ENCODE measurements at regions not wholly inside any gene's neighbourhood (a gene's known extent, or its start where the extent isn't known, plus 50 kb on each side); places are given as distances from the start of the nearest gene placed in this dataset.

DNA sequence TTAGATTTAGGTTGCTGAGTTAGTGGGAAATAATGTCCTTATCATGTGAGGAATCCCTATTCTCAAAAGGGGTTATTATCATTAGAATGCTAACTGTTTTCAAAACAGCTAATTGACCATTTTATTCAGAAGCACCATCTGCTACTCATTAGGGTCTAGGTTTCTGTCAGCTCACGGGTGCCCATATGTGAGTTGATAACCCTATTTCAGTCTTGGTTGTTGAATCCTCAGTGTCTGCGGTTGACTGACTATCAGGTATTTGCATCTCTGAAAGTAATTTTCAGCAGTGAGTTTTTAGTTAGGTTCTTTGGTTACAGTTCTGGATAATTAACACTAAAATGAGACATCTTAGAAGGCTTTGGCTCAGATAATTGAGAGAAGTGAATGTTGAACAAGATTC, 1404.0 kb downstream of the AACS start:
- Histone ChIP-seq H3K27me3 (replicated peaks; ENCODE audit: insufficient read depth) (no peaks in the 10 kb centered on the region), H3K4me1 (ENCODE audit: control insufficient read depth in 1 of 2, low read depth in 2 of 2) (no peaks in the 10 kb centered on the region), H3K4me3 (no peak overlapping the region), H3K9me3 (no peaks in the 10 kb centered on the region), H3K36me3 (no peaks in the 10 kb centered on the region), H3K27ac (no peak overlapping the region)
- no peak for DNase-seq (ENCODE audit: low spot score)
- no peak for ATAC-seq (ENCODE audit: insufficient number of reproducible peaks, low FRiP score, low read depth)
- TF ChIP-seq, protein P1, sequence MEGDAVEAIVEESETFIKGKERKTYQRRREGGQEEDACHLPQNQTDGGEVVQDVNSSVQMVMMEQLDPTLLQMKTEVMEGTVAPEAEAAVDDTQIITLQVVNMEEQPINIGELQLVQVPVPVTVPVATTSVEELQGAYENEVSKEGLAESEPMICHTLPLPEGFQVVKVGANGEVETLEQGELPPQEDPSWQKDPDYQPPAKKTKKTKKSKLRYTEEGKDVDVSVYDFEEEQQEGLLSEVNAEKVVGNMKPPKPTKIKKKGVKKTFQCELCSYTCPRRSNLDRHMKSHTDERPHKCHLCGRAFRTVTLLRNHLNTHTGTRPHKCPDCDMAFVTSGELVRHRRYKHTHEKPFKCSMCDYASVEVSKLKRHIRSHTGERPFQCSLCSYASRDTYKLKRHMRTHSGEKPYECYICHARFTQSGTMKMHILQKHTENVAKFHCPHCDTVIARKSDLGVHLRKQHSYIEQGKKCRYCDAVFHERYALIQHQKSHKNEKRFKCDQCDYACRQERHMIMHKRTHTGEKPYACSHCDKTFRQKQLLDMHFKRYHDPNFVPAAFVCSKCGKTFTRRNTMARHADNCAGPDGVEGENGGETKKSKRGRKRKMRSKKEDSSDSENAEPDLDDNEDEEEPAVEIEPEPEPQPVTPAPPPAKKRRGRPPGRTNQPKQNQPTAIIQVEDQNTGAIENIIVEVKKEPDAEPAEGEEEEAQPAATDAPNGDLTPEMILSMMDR (IDR thresholded peaks at IDR 0.05) = no peak

DNA sequence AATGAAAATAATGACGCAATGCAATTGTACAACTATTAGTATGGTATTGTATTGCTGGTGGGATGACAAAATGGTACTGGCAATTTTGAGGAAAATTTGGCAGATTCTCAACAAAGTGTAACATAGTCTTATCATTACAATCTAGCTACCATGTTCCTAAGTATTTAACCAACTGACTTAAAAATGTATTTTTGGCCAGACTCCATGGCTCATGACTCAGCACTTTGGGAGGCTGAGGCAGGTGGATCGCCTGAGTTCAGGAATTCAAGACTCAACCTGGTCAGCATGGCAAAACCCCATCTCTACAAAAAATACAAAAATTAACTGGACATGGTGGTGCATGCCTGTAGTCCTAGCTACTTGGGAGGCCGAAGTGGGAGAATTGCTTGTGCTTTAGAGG, 1409.5 kb downstream of the AACS start:
- Histone ChIP-seq H3K27me3 (replicated peaks; ENCODE audit: insufficient read depth) (no peaks in the 10 kb centered on the region), H3K4me3 (no peak overlapping the region), H3K27ac (no peak overlapping the region), H3K36me3 (no peaks in the 10 kb centered on the region), H3K4me1 (ENCODE audit: control insufficient read depth in 1 of 2, low read depth in 2 of 2) (no peaks in the 10 kb centered on the region), H3K9me3 (no peaks in the 10 kb centered on the region)
- DNase-seq (ENCODE audit: low spot score) (no peak), ATAC-seq (ENCODE audit: insufficient number of reproducible peaks, low FRiP score, low read depth) (no peak)
- TF ChIP-seq, protein P1 (IDR thresholded peaks at IDR 0.05) = no peak

DNA sequence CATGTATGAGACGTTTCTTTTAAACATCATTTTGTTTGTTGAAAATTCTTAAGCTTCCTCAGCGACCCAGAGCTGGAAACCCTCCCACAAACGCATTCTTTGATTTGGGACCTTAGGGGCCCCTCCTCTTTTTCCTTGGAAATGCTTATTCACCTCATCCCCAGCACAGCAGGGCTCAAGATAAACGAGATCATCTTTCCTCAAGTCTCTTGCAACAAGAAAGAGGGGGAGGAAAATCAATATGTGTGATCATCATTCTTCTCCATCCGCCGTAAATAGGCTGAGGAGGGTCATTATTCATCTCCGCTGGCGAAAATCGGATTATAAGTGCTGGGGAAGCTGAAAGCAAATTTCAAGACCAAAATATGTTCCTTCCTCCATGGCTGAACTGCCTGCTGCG, 1415.2 kb downstream of the AACS start:
- ATAC-seq (ENCODE audit: insufficient number of reproducible peaks, low FRiP score, low read depth) = no peak
- TF ChIP-seq, protein P1 (IDR thresholded peaks at IDR 0.05) = no peak
- H3K9me3 ChIP-seq = no peaks in the 10 kb centered on the region

DNA sequence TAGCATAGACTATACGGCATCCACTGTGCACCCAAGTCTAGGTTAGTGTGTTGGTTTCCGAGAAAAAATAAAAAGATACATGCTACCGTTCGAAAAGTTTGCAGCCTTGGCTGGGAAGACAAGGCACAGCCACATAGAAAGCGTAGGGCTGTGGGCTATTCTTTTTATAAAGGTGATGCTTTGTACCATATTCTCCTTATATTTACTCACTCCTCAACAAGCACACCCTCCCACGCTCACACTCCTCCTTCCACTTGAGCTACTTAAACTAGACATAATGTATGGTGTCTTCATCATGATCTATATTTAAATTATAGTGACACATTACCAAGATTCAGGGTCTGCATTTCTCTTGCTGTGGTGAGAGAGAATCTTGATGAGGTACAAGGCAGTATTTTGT, 1416.5 kb downstream of the AACS start:
- TF ChIP-seq, protein P1 (IDR thresholded peaks at IDR 0.05) = no peak
- ATAC-seq (ENCODE audit: insufficient number of reproducible peaks, low FRiP score, low read depth) = no peak
- no peaks in the 10 kb centered on the region for H3K27me3 ChIP-seq (replicated peaks; ENCODE audit: insufficient read depth)
- H3K36me3 ChIP-seq = no peaks in the 10 kb centered on the region
- DNase-seq (ENCODE audit: low spot score) = no peak
- H3K27ac ChIP-seq = no peak overlapping the region
- H3K4me3 ChIP-seq = no peak overlapping the region
- H3K9me3 ChIP-seq = no peaks in the 10 kb centered on the region
- peaks cover 5% of the 10 kb centered on the region in 2 donors for H3K4me1 ChIP-seq (ENCODE audit: control insufficient read depth in 1 of 2, low read depth in 2 of 2)

More for the DNA sequence above, 1415.2 kb downstream of the AACS start:
- Histone ChIP-seq H3K27me3 (replicated peaks; ENCODE audit: insufficient read depth) (no peaks in the 10 kb centered on the region), H3K4me3 (no peak overlapping the region), H3K36me3 (no peaks in the 10 kb centered on the region), H3K27ac (no peak overlapping the region), H3K4me1 (ENCODE audit: control insufficient read depth in 1 of 2, low read depth in 2 of 2) (peaks cover 5% of the 10 kb centered on the region in 2 donors)
- no peak for DNase-seq (ENCODE audit: low spot score)

DNA sequence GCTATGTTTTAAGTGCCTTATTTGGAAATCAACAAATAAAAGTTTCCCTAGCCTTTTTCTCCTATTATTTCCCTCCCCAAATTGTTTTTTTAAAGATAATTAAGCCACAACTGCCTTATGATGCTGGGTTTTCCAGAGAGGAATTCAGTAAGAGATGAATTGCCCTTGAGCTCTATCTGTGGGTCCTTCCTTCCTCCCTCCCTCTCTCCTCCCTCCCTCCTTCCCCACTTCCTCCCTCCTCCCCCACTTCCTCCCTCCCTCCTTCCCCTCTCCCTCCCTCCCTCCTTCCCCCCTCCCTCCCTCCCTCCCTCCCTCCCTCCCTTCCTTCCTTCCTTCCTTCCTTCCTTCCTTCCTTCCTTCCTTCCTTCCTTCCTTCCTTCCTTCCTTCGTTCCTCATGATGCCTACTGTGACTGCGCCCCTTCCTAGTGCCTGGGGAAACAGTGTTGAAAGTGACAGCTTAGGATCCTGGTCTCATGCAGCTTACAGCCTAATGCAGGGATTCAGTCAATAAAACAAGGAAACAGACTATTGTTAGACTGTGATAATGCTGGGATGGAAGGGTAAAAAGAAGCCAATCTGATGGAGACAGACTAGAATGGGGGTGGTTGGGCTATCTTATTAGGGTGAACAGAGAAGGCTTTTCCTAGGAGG, 1417.1 kb downstream of the AACS start:
- H3K27ac ChIP-seq = no peak overlapping the region
- peaks cover 5% of the 10 kb centered on the region in 2 donors for H3K4me1 ChIP-seq (ENCODE audit: control insufficient read depth in 1 of 2, low read depth in 2 of 2)
- H3K4me3 ChIP-seq = no peak overlapping the region
- no peaks in the 10 kb centered on the region for H3K9me3 ChIP-seq
- H3K27me3 ChIP-seq (replicated peaks; ENCODE audit: insufficient read depth) = no peaks in the 10 kb centered on the region
- ATAC-seq (ENCODE audit: insufficient number of reproducible peaks, low FRiP score, low read depth) = no peak
- H3K36me3 ChIP-seq = no peaks in the 10 kb centered on the region
- DNase-seq (ENCODE audit: low spot score) = no peak
- TF ChIP-seq, protein P1 (IDR thresholded peaks at IDR 0.05) = no peak
